DMS153 treated with DMSO at 0.1 percent for 48 hours (cell line): ENCODE measurements at regions not wholly inside any gene's neighbourhood (a gene's known extent, or its start where the extent isn't known, plus 50 kb on each side); places are given as distances from the start of the nearest gene placed in this dataset.

Experiments
- DNase-seq: peaks from one replicate; lab custom pipeline; 2025; ENCODE audit not compliant: unreplicated experiment; lab: John Stamatoyannopoulos, UW

GRCh38 chr1:202067188-202067974, 55.3 kb upstream of the GPR37L1 start:
- no peak for DNase-seq

- DNase-seq = no peak
Measured at GRCh38 chr1:202068596-202068995, 54.1 kb upstream of the GPR37L1 start.

GRCh38 chr1:202069662-202070061, 53.1 kb upstream of the GPR37L1 start:
- peak; percentile 97 for DNase-seq

- no peak for DNase-seq
Measured at GRCh38 chr1:202072211-202072765, 50.4 kb upstream of the GPR37L1 start.
